ENCODE measurements at regions not wholly inside any gene's neighbourhood (a gene's known extent, or its start where the extent isn't known, plus 50 kb on each side); places are given as distances from the start of the nearest gene placed in this dataset.

DNA sequence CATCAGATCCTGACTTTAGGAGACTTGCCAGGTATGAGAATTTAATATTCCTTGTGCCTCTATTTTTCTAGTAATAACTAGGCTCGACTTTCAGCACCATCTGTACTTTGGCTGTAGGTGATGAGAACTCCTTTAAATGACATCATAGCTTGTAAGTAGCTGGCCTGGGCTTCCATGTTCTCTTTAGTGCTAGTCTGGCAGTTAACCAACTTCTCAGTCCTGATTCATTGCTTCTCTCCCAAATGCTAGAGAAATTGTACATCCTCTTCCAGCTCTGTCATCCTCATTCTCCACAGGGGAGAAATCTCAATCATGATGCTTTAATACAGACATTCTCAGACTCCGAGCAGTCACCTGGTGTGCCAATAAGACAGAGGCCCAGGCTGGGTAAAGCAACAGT is 143.5 kb upstream of the MOCS1 start:
- no peak for TF ChIP-seq POLR2A (IDR thresholded peaks at IDR 0.05)
- TF ChIP-seq, protein P1, sequence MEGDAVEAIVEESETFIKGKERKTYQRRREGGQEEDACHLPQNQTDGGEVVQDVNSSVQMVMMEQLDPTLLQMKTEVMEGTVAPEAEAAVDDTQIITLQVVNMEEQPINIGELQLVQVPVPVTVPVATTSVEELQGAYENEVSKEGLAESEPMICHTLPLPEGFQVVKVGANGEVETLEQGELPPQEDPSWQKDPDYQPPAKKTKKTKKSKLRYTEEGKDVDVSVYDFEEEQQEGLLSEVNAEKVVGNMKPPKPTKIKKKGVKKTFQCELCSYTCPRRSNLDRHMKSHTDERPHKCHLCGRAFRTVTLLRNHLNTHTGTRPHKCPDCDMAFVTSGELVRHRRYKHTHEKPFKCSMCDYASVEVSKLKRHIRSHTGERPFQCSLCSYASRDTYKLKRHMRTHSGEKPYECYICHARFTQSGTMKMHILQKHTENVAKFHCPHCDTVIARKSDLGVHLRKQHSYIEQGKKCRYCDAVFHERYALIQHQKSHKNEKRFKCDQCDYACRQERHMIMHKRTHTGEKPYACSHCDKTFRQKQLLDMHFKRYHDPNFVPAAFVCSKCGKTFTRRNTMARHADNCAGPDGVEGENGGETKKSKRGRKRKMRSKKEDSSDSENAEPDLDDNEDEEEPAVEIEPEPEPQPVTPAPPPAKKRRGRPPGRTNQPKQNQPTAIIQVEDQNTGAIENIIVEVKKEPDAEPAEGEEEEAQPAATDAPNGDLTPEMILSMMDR (IDR thresholded peaks at IDR 0.05), result no peak
- no peaks in the 10 kb centered on the region for H3K9me3 ChIP-seq

DNA sequence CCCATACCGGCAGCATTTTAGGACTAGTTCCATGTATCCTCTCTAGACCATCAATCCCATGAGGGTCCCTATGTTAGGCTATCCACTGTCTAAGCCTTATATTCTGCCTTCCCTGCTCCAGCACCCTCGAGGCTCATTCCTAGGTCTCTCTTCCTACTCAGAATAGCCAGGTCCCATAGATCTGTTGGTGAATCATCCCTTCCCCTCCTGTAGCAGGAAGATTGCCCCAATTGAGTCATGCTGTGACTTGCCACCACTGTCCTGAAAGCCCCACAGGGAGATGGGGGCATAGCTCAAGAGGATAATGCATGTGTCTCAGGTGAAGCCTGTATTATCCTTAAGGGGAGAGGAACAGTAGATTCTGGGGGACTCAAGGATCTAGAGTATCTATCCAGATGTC is 143.1 kb upstream of the MOCS1 start:
- no peaks in the 10 kb centered on the region for H3K27me3 ChIP-seq
- no peak for TF ChIP-seq POLR2A (IDR thresholded peaks at IDR 0.05)
- TF ChIP-seq, protein P1 (IDR thresholded peaks at IDR 0.05), result no peak
- H3K27ac ChIP-seq, result no peak overlapping the region
- DNase-seq, result no peak
- intact Hi-C loops (cut with DNase I), result no loop called here
- H3K4me1 ChIP-seq, result no peaks in the 10 kb centered on the region
- H3K4me3 ChIP-seq, result no peak overlapping the region
- WGBS, 2 donors, result 79 to 85% methylated on average over 2 of the region's 2 CpGs
- H3K36me3 ChIP-seq (replicated peaks in 1 of 2; ENCODE audit: insufficient read depth in 1 of 2, low read depth in 2 of 2), result no peaks in the 10 kb centered on the region
- ATAC-seq, result no peak
- no peaks in the 10 kb centered on the region for H3K9me3 ChIP-seq

More for the DNA sequence above, 143.5 kb upstream of the MOCS1 start:
- H3K27me3 ChIP-seq, result no peaks in the 10 kb centered on the region
- no peaks in the 10 kb centered on the region for H3K4me1 ChIP-seq
- DNase-seq (no peak), ATAC-seq (no peak)
- no peak overlapping the region for H3K27ac ChIP-seq
- WGBS, 2 donors, result 65 to 73% methylated on average over 2 of the region's 2 CpGs
- intact Hi-C loops (cut with DNase I), result no loop called here
- H3K4me3 ChIP-seq, result no peak overlapping the region
- no peaks in the 10 kb centered on the region for H3K36me3 ChIP-seq (replicated peaks in 1 of 2; ENCODE audit: insufficient read depth in 1 of 2, low read depth in 2 of 2)

DNA sequence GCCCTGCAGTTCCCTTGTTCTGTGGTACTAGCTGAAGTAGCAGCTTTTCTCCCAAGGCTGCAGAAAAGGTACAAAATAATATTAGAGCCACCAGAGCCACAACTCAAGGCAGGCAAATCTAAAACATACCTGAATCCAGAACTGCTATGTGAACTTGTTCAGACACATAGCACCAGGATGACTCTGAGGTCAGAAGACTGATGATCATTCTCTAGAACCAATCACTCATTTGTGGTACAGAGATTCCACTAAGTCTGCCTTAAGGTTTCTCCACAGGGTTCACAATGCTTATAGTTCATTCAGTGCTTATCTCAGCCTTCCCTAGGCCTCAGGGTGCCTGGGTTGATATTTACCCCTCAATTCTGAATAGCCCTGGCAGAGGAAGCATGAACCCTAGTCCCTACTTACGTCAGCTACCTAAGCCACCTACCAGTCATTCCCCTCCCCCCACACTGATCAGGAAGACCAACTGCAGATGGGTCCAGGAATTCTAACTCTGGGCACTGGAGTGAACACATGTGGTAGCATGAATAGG is 140.9 kb upstream of the MOCS1 start:
- intact Hi-C loops (cut with DNase I), result no loop called here
- Histone ChIP-seq H3K27me3 (no peaks in the 10 kb centered on the region), H3K9me3 (no peaks in the 10 kb centered on the region), H3K4me3 (no peak overlapping the region), H3K36me3 (replicated peaks in 1 of 2; ENCODE audit: insufficient read depth in 1 of 2, low read depth in 2 of 2) (no peaks in the 10 kb centered on the region), H3K4me1 (no peaks in the 10 kb centered on the region), H3K27ac (no peak overlapping the region)
- ATAC-seq (no peak), DNase-seq (no peak)
- TF ChIP-seq, protein P1 (IDR thresholded peaks at IDR 0.05), result no peak
- no peak for TF ChIP-seq POLR2A (IDR thresholded peaks at IDR 0.05)
- WGBS, 2 donors, result 89 to 90% methylated on average over 1 of the region's 1 CpG

DNA sequence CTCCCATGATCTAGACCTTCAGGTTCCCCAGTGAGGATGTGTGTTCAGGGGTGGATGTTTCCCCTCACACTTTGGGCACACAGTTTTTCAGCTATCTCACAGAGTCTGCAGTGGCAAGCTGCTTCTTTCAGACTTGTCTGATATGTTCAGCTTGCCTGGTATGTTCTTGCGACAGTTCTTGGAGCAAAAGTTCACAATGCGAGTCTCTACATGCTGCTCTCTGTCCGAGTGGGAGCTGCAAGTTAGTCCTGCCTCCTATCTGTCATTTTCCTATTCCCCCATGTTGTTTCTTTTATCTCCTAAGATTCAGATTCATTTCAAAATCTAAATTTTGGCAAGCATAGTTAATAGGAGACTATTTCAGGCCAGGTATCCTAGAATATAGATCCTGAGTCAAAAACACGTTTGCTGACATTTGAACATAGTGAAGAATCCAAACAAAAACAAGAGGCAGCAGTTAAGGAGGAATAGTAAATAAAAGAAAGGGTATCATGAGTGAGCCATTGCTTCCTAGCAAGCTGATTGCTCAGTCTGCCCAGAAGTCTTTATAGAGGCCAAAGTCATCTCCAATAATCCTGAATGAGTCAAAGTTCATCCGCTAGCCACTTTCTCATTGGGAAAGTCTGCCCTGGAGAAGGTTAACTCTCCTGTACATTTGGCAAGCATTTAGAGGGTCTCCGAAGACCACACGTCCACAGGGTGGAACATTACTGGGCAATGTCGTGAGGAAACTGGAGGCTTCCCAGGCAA is 140.2 kb upstream of the MOCS1 start:
- no peak overlapping the region for H3K27ac ChIP-seq
- no peak overlapping the region for H3K4me3 ChIP-seq
- intact Hi-C loops (cut with DNase I), result no loop called here
- H3K4me1 ChIP-seq, result no peaks in the 10 kb centered on the region
- no peak for ATAC-seq
- H3K27me3 ChIP-seq, result no peaks in the 10 kb centered on the region
- H3K36me3 ChIP-seq (replicated peaks in 1 of 2; ENCODE audit: insufficient read depth in 1 of 2, low read depth in 2 of 2), result no peaks in the 10 kb centered on the region
- TF ChIP-seq, protein P1 (IDR thresholded peaks at IDR 0.05), result no peak
- no peak for TF ChIP-seq POLR2A (IDR thresholded peaks at IDR 0.05)
- DNase-seq, result no peak
- no peaks in the 10 kb centered on the region for H3K9me3 ChIP-seq
- WGBS, 2 donors, result 88 to 91% methylated on average over 8 of the region's 8 CpGs

DNA sequence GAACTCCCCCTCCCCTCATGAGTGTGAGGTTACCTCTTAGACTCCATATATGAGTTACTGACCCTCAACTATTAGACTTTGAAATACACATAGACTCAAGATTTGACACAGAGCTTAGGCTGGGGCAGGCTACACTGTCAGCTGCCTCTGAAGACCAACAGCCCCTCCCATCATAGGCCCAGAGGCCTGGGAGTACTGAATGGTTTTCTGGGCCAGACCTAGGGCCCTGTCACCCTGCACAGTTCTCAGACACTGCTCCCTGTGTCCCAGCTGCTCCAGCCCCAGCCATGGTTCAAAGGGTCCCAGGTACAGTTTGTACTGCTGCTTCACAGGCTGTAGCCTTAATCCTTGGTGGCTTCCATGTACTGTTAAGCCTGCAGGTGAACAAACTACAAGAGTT is 132.1 kb upstream of the MOCS1 start:
- no peak for TF ChIP-seq POLR2A (IDR thresholded peaks at IDR 0.05)
- TF ChIP-seq, protein P1 (IDR thresholded peaks at IDR 0.05), result no peak
- Histone ChIP-seq H3K36me3 (replicated peaks in 1 of 2; ENCODE audit: insufficient read depth in 1 of 2, low read depth in 2 of 2) (no peaks in the 10 kb centered on the region), H3K9me3 (no peaks in the 10 kb centered on the region), H3K4me3 (no peak overlapping the region), H3K27ac (no peak overlapping the region), H3K4me1 (no peaks in the 10 kb centered on the region), H3K27me3 (no peaks in the 10 kb centered on the region)
- intact Hi-C loops (cut with DNase I), result no loop called here
- ATAC-seq (no peak), DNase-seq (no peak)
